ACC112 (cell line): ENCODE measurements at regions not wholly inside any gene's neighbourhood (a gene's known extent, or its start where the extent isn't known, plus 50 kb on each side); places are given as distances from the start of the nearest gene placed in this dataset.

Experiments
- H2AFZ ChIP-seq: fragments of 200-600 bp; sonication (generic); one replicate; pipeline ENCODE4 v1.6.0; 2017; ENCODE audit warnings: antibody characterized with exemption, low read length; ENCODE audit not compliant: unreplicated experiment
- H3K27ac ChIP-seq: fragments of 200-600 bp; sonication (generic); 2 replicates; pipeline ENCODE4 v1.5.1; 2014; ENCODE audit warnings: low read depth, mild to moderate bottlenecking, antibody characterized with exemption, low read length, moderate library complexity
- H3K27me3 ChIP-seq: fragments of 200-600 bp; sonication (generic); 2 replicates; pipeline ENCODE4 v1.6.1; 2014; ENCODE audit warnings: mild to moderate bottlenecking, antibody characterized with exemption, low read length, moderate library complexity, mixed read lengths; ENCODE audit not compliant: insufficient read depth
- H3K36me3 ChIP-seq: fragments of 200-600 bp; sonication (generic); 2 replicates; pipeline ENCODE4 v1.6.1; 2016; ENCODE audit warnings: mild to moderate bottlenecking, antibody characterized with exemption, low read length, moderate library complexity, mixed read lengths; ENCODE audit not compliant: insufficient read depth
- H3K4me1 ChIP-seq: fragments of 200-600 bp; sonication (generic); one replicate; pipeline ENCODE4 v1.6.1; 2016; ENCODE audit warnings: low read length, mixed read lengths; ENCODE audit not compliant: insufficient read depth, unreplicated experiment, control insufficient read depth
- H3K4me3 ChIP-seq: fragments of 200-600 bp; sonication (generic); 2 replicates; pipeline ENCODE4 v1.5.1; 2014; ENCODE audit warnings: mild to moderate bottlenecking, low read depth, low read length
- H3K79me2 ChIP-seq: fragments of 200-600 bp; sonication (generic); one replicate; pipeline ENCODE4 v1.6.0; 2016; ENCODE audit warnings: low read length; ENCODE audit not compliant: control insufficient read depth, unreplicated experiment, insufficient read depth

- H3K4me3 ChIP-seq: no peak overlapping the region
- H3K27ac ChIP-seq: no peak overlapping the region
- H2AFZ ChIP-seq: no peak overlapping the region
- no peaks in the 10 kb centered on the region for H3K79me2 ChIP-seq
- no peaks in the 10 kb centered on the region for H3K4me1 ChIP-seq
- no peaks in the 10 kb centered on the region for H3K36me3 ChIP-seq
- no peaks in the 10 kb centered on the region for H3K27me3 ChIP-seq
Measured at GRCh38 chr2:175621821-175622220, 380.2 kb downstream of the LNPK start.

- no peak overlapping the region for H3K27ac ChIP-seq
- no peak overlapping the region for H3K4me3 ChIP-seq
- H3K36me3 ChIP-seq: no peaks in the 10 kb centered on the region
- H3K27me3 ChIP-seq: no peaks in the 10 kb centered on the region
- no peaks in the 10 kb centered on the region for H3K4me1 ChIP-seq
- no peak overlapping the region for H2AFZ ChIP-seq
- H3K79me2 ChIP-seq: no peaks in the 10 kb centered on the region
Measured at GRCh38 chr2:175620106-175620505, 382.0 kb downstream of the LNPK start.

- no peak overlapping the region for H2AFZ ChIP-seq
- no peaks in the 10 kb centered on the region for H3K27me3 ChIP-seq
- no peaks in the 10 kb centered on the region for H3K4me1 ChIP-seq
- H3K79me2 ChIP-seq: no peaks in the 10 kb centered on the region
- no peak overlapping the region for H3K4me3 ChIP-seq
- H3K36me3 ChIP-seq: no peaks in the 10 kb centered on the region
- no peak overlapping the region for H3K27ac ChIP-seq
Measured at GRCh38 chr2:175619179-175620045, 382.7 kb downstream of the LNPK start.

GRCh38 chr2:175612280-175612679, 389.8 kb downstream of the LNPK start:
- no peak overlapping the region for H2AFZ ChIP-seq

GRCh38 chr2:175606010-175606841, 395.8 kb downstream of the LNPK start:
- no peaks in the 10 kb centered on the region for H3K79me2 ChIP-seq
- H3K4me3 ChIP-seq: no peak overlapping the region
- no peaks in the 10 kb centered on the region for H3K4me1 ChIP-seq
- H3K27me3 ChIP-seq: no peaks in the 10 kb centered on the region
- no peak overlapping the region for H2AFZ ChIP-seq
- H3K27ac ChIP-seq: no peak overlapping the region
- H3K36me3 ChIP-seq: no peaks in the 10 kb centered on the region

More at GRCh38 chr2:175612280-175612679, 389.8 kb downstream of the LNPK start:
- no peak overlapping the region for H3K4me3 ChIP-seq
- no peaks in the 10 kb centered on the region for H3K36me3 ChIP-seq
- H3K27ac ChIP-seq: no peak overlapping the region
- H3K27me3 ChIP-seq: no peaks in the 10 kb centered on the region
- H3K4me1 ChIP-seq: no peaks in the 10 kb centered on the region
- no peaks in the 10 kb centered on the region for H3K79me2 ChIP-seq

GRCh38 chr2:175605640-175606009, 396.4 kb downstream of the LNPK start:
- Histone ChIP-seq H3K27me3 (no peaks in the 10 kb centered on the region), H3K36me3 (no peaks in the 10 kb centered on the region), H3K79me2 (no peaks in the 10 kb centered on the region), H2AFZ (no peak overlapping the region), H3K4me1 (no peaks in the 10 kb centered on the region), H3K4me3 (no peak overlapping the region), H3K27ac (no peak overlapping the region)

- Histone ChIP-seq H3K4me1 (no peaks in the 10 kb centered on the region), H3K79me2 (no peaks in the 10 kb centered on the region), H3K4me3 (no peak overlapping the region), H3K36me3 (no peaks in the 10 kb centered on the region), H3K27me3 (no peaks in the 10 kb centered on the region), H3K27ac (no peak overlapping the region), H2AFZ (no peak overlapping the region)
Measured at GRCh38 chr2:175601969-175602368, 400.1 kb downstream of the LNPK start.

GRCh38 chr2:175599966-175600831, 401.9 kb downstream of the LNPK start:
- Histone ChIP-seq H3K79me2 (no peaks in the 10 kb centered on the region), H3K36me3 (no peaks in the 10 kb centered on the region), H3K27ac (no peak overlapping the region), H2AFZ (no peak overlapping the region), H3K27me3 (no peaks in the 10 kb centered on the region), H3K4me1 (no peaks in the 10 kb centered on the region), H3K4me3 (no peak overlapping the region)

GRCh38 chr2:175597286-175597685, 404.8 kb downstream of the LNPK start:
- H3K36me3 ChIP-seq: no peaks in the 10 kb centered on the region
- H2AFZ ChIP-seq: no peak overlapping the region
- no peaks in the 10 kb centered on the region for H3K27me3 ChIP-seq
- no peak overlapping the region for H3K27ac ChIP-seq
- no peaks in the 10 kb centered on the region for H3K79me2 ChIP-seq
- H3K4me1 ChIP-seq: no peaks in the 10 kb centered on the region
- no peak overlapping the region for H3K4me3 ChIP-seq

GRCh38 chr2:175595139-175595538, 406.9 kb downstream of the LNPK start:
- Histone ChIP-seq H3K27me3 (no peaks in the 10 kb centered on the region), H3K4me1 (no peaks in the 10 kb centered on the region), H3K79me2 (no peaks in the 10 kb centered on the region), H3K4me3 (no peak overlapping the region), H3K27ac (no peak overlapping the region), H3K36me3 (no peaks in the 10 kb centered on the region), H2AFZ (no peak overlapping the region)
